ENCODE measurements at regions not wholly inside any gene's neighbourhood (a gene's known extent, or its start where the extent isn't known, plus 50 kb on each side); places are given as distances from the start of the nearest gene placed in this dataset.
A peak's percentile ranks its signal among the peaks of the same experiment; 100 is the strongest.

DNA sequence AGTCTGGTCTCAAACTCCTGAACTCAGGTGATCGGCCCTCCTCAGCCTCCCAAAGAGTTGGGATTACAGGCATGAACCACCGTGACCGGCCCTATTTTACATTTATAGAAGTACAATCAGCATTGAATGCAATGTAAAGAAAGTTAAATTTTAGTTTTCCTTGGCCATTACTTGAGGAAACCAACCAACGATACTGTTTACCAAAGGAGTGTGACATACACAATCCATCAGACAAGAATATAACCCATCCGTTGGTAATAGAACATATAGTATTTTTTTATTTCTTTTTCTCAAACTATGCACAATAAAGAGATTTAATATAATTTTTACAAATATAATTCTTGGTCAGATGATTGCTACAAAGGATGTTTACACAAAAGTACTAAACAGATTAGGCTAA lies 63.1 kb upstream of the MOCS2 start:
- no peaks in the 10 kb centered on the region for H4K20me1 ChIP-seq
- H3K4me1 ChIP-seq = peaks cover 0 to 20% (median 2%) of the 10 kb centered on the region in 10 experiments; a peak in 10 of 20 replicates
- no peak overlapping the region for H3K4me2 ChIP-seq
- no peaks in the 10 kb centered on the region for H3K27me3 ChIP-seq
- TF ChIP-seq Cebpa-rat (IDR thresholded peaks at IDR 0.05) = no peak
- H3K9ac ChIP-seq = no peak overlapping the region
- H3K4me3 ChIP-seq = no peak overlapping the region
- H3K36me3 ChIP-seq = no peaks in the 10 kb centered on the region
- no peaks in the 10 kb centered on the region for H3K9me3 ChIP-seq (replicated peaks in 1 of 11)
- no peak overlapping the region for H3K27ac ChIP-seq

DNA sequence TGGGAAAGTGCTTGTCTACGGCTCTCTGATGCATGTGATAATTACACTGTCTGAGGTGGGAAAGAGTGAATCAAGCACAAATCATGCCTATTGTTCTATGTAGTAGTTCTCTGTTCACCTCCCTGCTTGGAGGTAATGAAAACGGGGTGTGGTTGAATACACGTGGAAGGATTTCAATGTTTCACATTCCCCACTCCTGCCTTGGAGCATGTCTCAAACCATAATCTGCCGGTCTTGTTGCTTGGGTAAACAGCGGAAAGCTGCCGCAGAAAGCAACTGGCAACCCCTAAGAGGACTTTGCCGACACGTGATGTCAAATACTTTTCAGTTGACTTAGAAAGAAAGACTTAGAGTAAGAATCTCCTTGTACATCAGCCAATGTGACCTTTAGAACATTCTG lies 63.5 kb upstream of the MOCS2 start:
- H3K27ac ChIP-seq = no peak overlapping the region
- no peaks in the 10 kb centered on the region for H3K9me3 ChIP-seq (replicated peaks in 1 of 11)
- no peaks in the 10 kb centered on the region for H3K36me3 ChIP-seq
- no peak overlapping the region for H3K9ac ChIP-seq
- peaks cover 0 to 15% (median 0%) of the 10 kb centered on the region in 10 experiments; a peak in 7 of 20 replicates for H3K4me1 ChIP-seq
- H3K27me3 ChIP-seq = no peaks in the 10 kb centered on the region
- H4K20me1 ChIP-seq = no peaks in the 10 kb centered on the region
- H3K4me3 ChIP-seq = no peak overlapping the region
- no peak for TF ChIP-seq Cebpa-rat (IDR thresholded peaks at IDR 0.05)
- no peak overlapping the region for H3K4me2 ChIP-seq

DNA sequence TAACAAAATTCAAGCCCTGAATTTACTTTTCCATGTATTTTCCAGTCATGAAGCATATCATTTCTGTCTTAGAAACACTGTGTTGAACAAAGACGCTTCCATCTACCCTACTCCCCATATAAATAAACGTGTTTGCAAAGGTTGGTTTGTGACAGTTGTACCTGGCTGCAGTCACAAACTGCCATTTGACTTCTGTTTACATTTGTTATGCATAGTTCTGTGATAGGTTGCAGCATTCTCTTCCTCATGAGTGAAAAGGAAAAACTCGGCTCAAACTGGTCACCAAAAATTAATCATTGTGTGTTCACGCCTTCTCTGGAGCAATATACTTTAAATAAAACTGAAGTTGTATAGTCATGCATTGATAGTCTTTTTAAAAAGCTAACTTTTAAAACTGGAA lies 69.3 kb upstream of the MOCS2 start:
- Histone ChIP-seq H3K9me3 (replicated peaks in 1 of 11) (no peaks in the 10 kb centered on the region), H3K4me2 (no peak overlapping the region), H4K20me1 (no peaks in the 10 kb centered on the region), H3K4me3 (no peak overlapping the region), H3K4me1 (no peaks in the 10 kb centered on the region), H3K9ac (no peak overlapping the region), H3K36me3 (no peaks in the 10 kb centered on the region), H3K27ac (no peak overlapping the region), H3K27me3 (no peaks in the 10 kb centered on the region)
- no peak for TF ChIP-seq Cebpa-rat (IDR thresholded peaks at IDR 0.05)

DNA sequence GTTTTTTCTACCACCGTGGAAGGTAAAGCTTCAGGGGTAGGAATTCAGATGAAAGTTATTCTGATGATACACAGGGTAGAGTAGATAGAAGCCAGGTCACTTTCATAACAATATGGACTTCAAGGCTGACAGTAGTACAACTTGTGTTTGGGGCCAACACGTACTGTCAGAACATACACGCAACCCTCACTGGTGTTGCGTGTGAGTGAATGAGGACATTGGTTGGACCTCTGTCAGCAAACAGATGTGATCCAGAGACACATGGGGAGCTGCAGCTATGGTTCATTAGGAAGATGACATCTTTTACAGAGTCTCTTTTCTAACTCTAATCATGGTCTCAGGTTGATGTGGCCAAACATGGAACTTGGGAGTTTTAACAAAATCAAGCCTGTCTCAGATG lies 70.1 kb upstream of the MOCS2 start:
- H3K4me1 ChIP-seq = no peaks in the 10 kb centered on the region
- H3K9me3 ChIP-seq (replicated peaks in 1 of 11) = no peaks in the 10 kb centered on the region
- H3K27ac ChIP-seq = no peak overlapping the region
- H4K20me1 ChIP-seq = no peaks in the 10 kb centered on the region
- H3K9ac ChIP-seq = no peak overlapping the region
- no peaks in the 10 kb centered on the region for H3K36me3 ChIP-seq
- no peak for TF ChIP-seq Cebpa-rat (IDR thresholded peaks at IDR 0.05)
- no peak overlapping the region for H3K4me3 ChIP-seq
- no peaks in the 10 kb centered on the region for H3K27me3 ChIP-seq
- no peak overlapping the region for H3K4me2 ChIP-seq

DNA sequence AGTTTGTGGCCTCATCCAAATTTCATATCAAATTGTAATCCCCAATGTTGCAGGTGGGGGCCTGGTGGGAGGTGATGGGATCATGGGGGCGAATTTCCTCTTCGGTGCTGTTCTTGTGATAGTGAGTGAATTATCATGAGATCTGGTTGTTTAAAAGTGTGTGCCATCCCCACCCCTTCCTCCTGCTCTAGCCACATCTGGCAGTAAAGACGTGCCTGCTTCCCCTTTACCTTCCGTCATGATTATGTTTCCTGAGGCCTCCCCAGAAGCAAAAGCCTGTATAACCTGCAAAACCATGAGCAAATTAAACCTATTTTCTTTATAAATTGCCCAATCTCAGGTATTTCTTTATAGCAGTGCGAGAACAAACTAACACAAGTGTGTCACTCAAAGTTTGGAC lies 71.0 kb upstream of the MOCS2 start:
- no peak overlapping the region for H3K27ac ChIP-seq
- no peak overlapping the region for H3K4me3 ChIP-seq
- TF ChIP-seq Cebpa-rat (IDR thresholded peaks at IDR 0.05) = no peak
- peaks cover 0 to 6% (median 0%) of the 10 kb centered on the region in 11 experiments; a peak in 1 of 22 replicates for H3K9me3 ChIP-seq (replicated peaks in 1 of 11)
- H3K36me3 ChIP-seq = no peaks in the 10 kb centered on the region
- no peak overlapping the region for H3K4me2 ChIP-seq
- H3K4me1 ChIP-seq = no peaks in the 10 kb centered on the region
- H3K27me3 ChIP-seq = no peaks in the 10 kb centered on the region
- H4K20me1 ChIP-seq = no peaks in the 10 kb centered on the region
- H3K9ac ChIP-seq = no peak overlapping the region

DNA sequence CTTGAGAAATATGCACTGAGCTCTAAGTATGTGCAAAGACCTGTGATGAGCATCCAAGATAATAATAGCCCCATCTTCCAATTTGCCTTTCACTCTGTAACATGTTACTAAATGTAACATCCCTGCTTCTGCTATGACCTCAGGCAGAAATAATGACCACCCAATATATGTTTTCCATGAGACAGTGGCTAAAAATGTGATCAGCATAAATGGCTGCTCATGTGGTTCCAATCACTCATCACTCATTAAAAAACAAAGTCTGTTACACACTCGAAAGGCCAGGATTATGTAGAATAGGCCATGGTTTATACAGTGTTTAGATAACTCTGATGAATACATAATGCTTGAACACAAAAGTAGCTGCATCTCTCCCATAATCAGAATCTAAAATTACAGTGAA lies 71.4 kb upstream of the MOCS2 start:
- Histone ChIP-seq H3K4me2 (no peak overlapping the region), H3K36me3 (no peaks in the 10 kb centered on the region), H3K9ac (no peak overlapping the region), H3K4me3 (no peak overlapping the region), H4K20me1 (no peaks in the 10 kb centered on the region), H3K9me3 (replicated peaks in 1 of 11) (peaks cover 0 to 8% (median 0%) of the 10 kb centered on the region in 11 experiments; a peak in 5 of 22 replicates), H3K27ac (no peak overlapping the region), H3K4me1 (no peaks in the 10 kb centered on the region), H3K27me3 (no peaks in the 10 kb centered on the region)
- no peak for TF ChIP-seq Cebpa-rat (IDR thresholded peaks at IDR 0.05)

DNA sequence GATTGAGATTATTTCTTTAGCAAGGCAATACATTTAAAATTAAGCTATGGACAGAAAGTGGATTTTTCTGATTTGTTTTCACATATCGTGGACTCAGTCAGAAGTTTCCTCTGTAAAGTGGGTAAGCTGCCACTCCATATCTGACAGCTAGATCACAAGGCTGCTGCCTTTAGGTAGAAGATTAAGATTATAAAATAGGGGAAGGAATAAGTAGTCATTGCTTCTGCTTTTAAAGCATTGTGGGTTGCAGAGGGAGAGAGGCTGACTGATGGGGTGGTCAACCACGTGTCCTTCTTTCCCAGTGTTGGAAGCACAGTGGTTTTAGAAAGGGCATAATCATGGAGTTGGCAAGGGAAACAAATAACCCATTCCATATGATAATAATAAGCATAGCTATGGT lies 74.3 kb upstream of the MOCS2 start:
- H3K4me2 ChIP-seq = no peak overlapping the region
- H3K27me3 ChIP-seq = no peaks in the 10 kb centered on the region
- H3K9ac ChIP-seq = no peak overlapping the region
- no peaks in the 10 kb centered on the region for H3K36me3 ChIP-seq
- no peaks in the 10 kb centered on the region for H3K4me1 ChIP-seq
- H3K27ac ChIP-seq = no peak overlapping the region
- no peak for TF ChIP-seq Cebpa-rat (IDR thresholded peaks at IDR 0.05)
- no peak overlapping the region for H3K4me3 ChIP-seq
- H3K9me3 ChIP-seq (replicated peaks in 1 of 11) = peaks cover 0 to 13% (median 0%) of the 10 kb centered on the region in 11 experiments; a peak in 5 of 22 replicates
- H4K20me1 ChIP-seq = no peaks in the 10 kb centered on the region

DNA sequence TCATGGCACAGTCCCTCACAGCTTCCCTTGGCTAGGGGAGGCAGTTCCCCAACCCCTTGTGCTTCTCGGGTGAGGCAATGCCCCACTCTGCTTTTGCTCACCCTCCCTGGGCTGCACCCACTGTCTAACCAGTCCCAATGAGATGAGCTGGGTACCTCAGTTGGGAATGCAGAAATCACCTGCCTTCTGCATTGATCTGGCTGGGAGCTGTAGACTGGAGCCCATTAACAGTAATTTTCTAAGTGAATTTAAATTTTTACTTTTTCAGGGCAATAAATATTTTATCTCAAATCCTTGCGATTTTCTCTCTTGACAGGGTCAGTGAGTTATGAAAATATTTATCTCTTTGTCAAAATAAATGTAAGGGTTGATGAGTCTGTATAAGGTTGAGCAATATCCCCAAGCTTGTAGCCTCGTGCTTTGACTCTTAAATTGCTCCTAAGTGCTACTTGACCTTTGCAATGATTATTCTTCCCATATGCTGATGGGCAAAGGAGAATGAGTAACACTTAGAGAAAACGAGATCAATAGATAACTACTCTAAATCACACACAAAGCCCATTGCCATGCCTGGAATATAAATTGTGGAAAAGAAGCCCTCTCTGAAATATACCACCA lies 82.1 kb upstream of the MOCS2 start:
- Histone ChIP-seq H3K9me3 (replicated peaks in 1 of 11) (peaks cover 0 to 13% (median 6%) of the 10 kb centered on the region in 11 experiments; a peak in 8 of 22 replicates), H3K4me1 (no peaks in the 10 kb centered on the region), H3K27ac (no peak overlapping the region), H4K20me1 (no peaks in the 10 kb centered on the region), H3K36me3 (no peaks in the 10 kb centered on the region), H3K27me3 (no peaks in the 10 kb centered on the region), H3K4me2 (no peak overlapping the region), H3K9ac (no peak overlapping the region), H3K4me3 (no peak overlapping the region)
- no peak for TF ChIP-seq Cebpa-rat (IDR thresholded peaks at IDR 0.05)

DNA sequence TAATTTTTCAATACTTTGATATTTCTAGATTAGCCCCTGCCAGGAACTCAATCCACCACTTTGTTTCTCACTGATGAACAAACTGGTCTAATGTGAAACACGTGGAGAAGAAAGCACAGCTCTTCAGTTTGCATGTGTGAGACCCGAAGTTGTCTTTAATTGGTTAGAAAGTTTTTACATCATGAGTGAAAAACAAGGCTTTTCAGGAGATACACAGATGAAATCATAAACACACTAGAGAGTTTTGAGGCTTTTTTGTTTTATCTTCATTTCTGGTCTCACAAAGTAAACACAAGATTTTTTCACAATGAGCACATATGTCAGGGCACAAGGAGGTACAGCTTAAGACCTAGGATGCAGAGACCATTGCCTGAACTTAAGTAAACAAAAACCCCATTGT lies 84.5 kb upstream of the MOCS2 start:
- Histone ChIP-seq H3K36me3 (no peaks in the 10 kb centered on the region), H3K27me3 (no peaks in the 10 kb centered on the region), H3K9ac (no peak overlapping the region), H3K9me3 (replicated peaks in 1 of 11) (peaks cover 0 to 13% (median 6%) of the 10 kb centered on the region in 11 experiments; a peak in 8 of 22 replicates), H3K4me2 (no peak overlapping the region), H3K4me1 (no peaks in the 10 kb centered on the region), H3K27ac (no peak overlapping the region), H4K20me1 (no peaks in the 10 kb centered on the region), H3K4me3 (no peak overlapping the region)
- TF ChIP-seq Cebpa-rat (IDR thresholded peaks at IDR 0.05) = no peak

DNA sequence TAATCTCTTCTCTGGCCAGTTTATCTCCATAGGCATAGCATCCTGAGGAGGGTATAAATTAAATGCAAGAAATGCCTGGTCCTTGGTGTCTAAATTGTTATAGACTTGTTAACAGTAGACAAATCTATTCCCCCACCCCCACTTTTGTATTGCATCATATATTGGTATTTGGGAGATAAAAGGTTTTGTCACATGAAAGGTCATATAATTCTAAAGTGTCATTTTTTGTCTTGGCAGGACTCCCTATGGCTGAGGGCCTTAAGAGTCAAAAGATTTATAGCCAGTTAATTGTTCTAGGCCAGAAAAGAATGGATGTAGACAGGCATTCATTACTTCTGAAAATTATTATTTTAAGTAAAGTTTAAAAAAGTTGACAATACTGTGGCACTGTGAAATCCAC lies 90.3 kb upstream of the MOCS2 start:
- H3K4me2 ChIP-seq = no peak overlapping the region
- peaks cover 0 to 8% (median 0%) of the 10 kb centered on the region in 11 experiments; a peak in 1 of 22 replicates for H3K9me3 ChIP-seq (replicated peaks in 1 of 11)
- H4K20me1 ChIP-seq = no peaks in the 10 kb centered on the region
- no peaks in the 10 kb centered on the region for H3K36me3 ChIP-seq
- H3K27ac ChIP-seq = no peak overlapping the region
- H3K4me1 ChIP-seq = no peaks in the 10 kb centered on the region
- H3K27me3 ChIP-seq = no peaks in the 10 kb centered on the region
- no peak overlapping the region for H3K9ac ChIP-seq
- TF ChIP-seq Cebpa-rat (IDR thresholded peaks at IDR 0.05) = 0 out of 22 replicates have a peak, but pooled peaks of 1 of the 11 experiments have one; percentile 11
- no peak overlapping the region for H3K4me3 ChIP-seq
